A673 (cell line): ENCODE measurements at regions not wholly inside any gene's neighbourhood (a gene's known extent, or its start where the extent isn't known, plus 50 kb on each side); places are given as distances from the start of the nearest gene placed in this dataset.

Experiments used
- CTCF ChIP-seq: fragments of 300-800, 200-600 bp; sonication (generic); conservative IDR thresholded peaks from 2 replicates; pipeline ENCODE4 v1.5.1; 2017; ENCODE audit warnings: low read depth, mild to moderate bottlenecking, antibody characterized with exemption, low read length, moderate library complexity, mixed read lengths
- EZH2 ChIP-seq: fragments of 200-600 bp; sonication (generic); IDR thresholded peaks from 2 replicates; pipeline ENCODE4 v1.6.1; 2017; ENCODE audit warnings: borderline replicate concordance, low read depth, mild to moderate bottlenecking, mixed read lengths, antibody characterized with exemption, low read length; ENCODE audit not compliant: poor library complexity, severe bottlenecking

- TF ChIP-seq CTCF (no peak), EZH2 (no peak)
Measured at GRCh38 chr4:27176881-27177280, 316.2 kb downstream of the STIM2 start.
